ENCODE measurements at regions not wholly inside any gene's neighbourhood (a gene's known extent, or its start where the extent isn't known, plus 50 kb on each side); places are given as distances from the start of the nearest gene placed in this dataset.
A peak's percentile ranks its signal among the peaks of the same experiment; 100 is the strongest.

DNA sequence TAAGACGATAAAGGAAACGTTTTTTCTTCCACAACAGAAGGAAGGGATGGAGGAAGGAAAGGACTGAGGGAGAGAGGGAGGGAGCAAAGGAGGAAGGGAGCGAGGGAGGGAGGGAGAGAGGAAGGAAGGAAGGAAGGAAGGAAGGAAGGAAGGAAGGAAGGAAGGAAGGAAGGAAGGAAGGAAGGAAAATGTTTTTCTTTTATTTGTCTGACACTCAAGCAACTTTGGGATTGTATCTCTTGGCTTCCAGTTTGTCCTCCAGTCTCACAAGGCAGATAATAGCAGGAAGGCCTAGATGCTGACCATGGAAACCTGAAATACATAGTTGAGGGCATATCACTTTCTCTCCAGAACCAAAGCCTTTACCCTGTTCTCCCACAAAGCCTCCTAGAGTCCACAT is 226.7 kb downstream of the ZNF674 start:
- no peak for DNase-seq (ENCODE audit: low read depth in 6 of 9, low spot score in 9 of 9)
- 94% methylated on average over 3 of the region's 3 CpGs for WGBS
- H3K27me3 ChIP-seq (ENCODE audit: control insufficient read depth in 2 of 2, insufficient read depth in 1 of 2, low read length in 1 of 2) = no peaks in the 10 kb centered on the region
- no peak overlapping the region for H3K27ac ChIP-seq (ENCODE audit: low read depth in 1 of 2, low read length in 1 of 2)
- H3K9me3 ChIP-seq (ENCODE audit: control insufficient read depth in 2 of 2, insufficient read depth in 1 of 2, low read length in 1 of 2) = no peaks in the 10 kb centered on the region
- peaks cover 0 to 11% of the 10 kb centered on the region in 2 donors for H3K4me1 ChIP-seq (ENCODE audit: control insufficient read depth in 2 of 2, insufficient read depth in 2 of 2, low read length in 2 of 2)
- H3K4me3 ChIP-seq (ENCODE audit: low read length in 2 of 2) = no peak overlapping the region
- no peaks in the 10 kb centered on the region for H3K36me3 ChIP-seq (ENCODE audit: control insufficient read depth in 2 of 2, insufficient read depth in 2 of 2, low read length in 1 of 2)

GRCh38 chrX:46317163-46317562 is 228.1 kb downstream of the ZNF674 start:
- H3K36me3 ChIP-seq (ENCODE audit: control insufficient read depth in 2 of 2, insufficient read depth in 2 of 2, low read length in 1 of 2) = no peaks in the 10 kb centered on the region
- no peak overlapping the region for H3K4me3 ChIP-seq (ENCODE audit: low read length in 2 of 2)
- DNase-seq (ENCODE audit: low read depth in 6 of 9, low spot score in 9 of 9) = no peak
- no peaks in the 10 kb centered on the region for H3K9me3 ChIP-seq (ENCODE audit: control insufficient read depth in 2 of 2, insufficient read depth in 1 of 2, low read length in 1 of 2)
- no peaks in the 10 kb centered on the region for H3K27me3 ChIP-seq (ENCODE audit: control insufficient read depth in 2 of 2, insufficient read depth in 1 of 2, low read length in 1 of 2)
- H3K27ac ChIP-seq (ENCODE audit: low read depth in 1 of 2, low read length in 1 of 2) = no peak overlapping the region
- peaks cover 0 to 11% of the 10 kb centered on the region in 2 donors for H3K4me1 ChIP-seq (ENCODE audit: control insufficient read depth in 2 of 2, insufficient read depth in 2 of 2, low read length in 2 of 2)
- WGBS = 86% methylated on average over 1 of the region's 1 CpG

DNA sequence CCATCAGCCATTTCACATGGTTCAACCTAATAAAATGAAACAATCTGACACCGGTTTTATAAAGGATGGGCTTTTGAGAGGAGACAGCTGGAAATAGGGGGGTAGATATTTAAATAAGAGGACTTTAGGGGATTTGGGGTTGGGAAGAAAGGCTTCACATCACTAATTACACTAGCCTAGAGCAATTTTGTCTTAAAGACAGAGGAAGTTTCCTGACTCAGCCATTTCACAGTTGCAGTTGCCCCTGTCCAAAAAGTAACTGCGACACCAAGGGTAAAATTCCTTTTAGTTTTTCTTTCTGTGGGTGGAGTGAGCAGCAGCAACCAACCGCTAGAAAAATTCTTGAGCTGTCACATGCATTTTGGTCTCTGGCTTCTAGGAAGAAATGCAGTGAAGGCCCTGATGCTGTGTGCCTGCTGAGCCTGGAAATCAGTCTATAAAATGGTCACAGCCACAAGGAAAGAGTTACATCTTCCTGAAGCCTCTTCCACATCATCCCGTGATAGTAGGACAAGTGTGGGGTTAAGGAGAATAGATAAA is 233.6 kb downstream of the ZNF674 start:
- no peaks in the 10 kb centered on the region for H3K36me3 ChIP-seq (ENCODE audit: control insufficient read depth in 2 of 2, insufficient read depth in 2 of 2, low read length in 1 of 2)
- H3K27ac ChIP-seq (ENCODE audit: low read depth in 1 of 2, low read length in 1 of 2) = no peak overlapping the region
- H3K9me3 ChIP-seq (ENCODE audit: control insufficient read depth in 2 of 2, insufficient read depth in 1 of 2, low read length in 1 of 2) = peaks cover 0 to 3% of the 10 kb centered on the region in 2 donors
- H3K27me3 ChIP-seq (ENCODE audit: control insufficient read depth in 2 of 2, insufficient read depth in 1 of 2, low read length in 1 of 2) = no peaks in the 10 kb centered on the region
- H3K4me3 ChIP-seq (ENCODE audit: low read length in 2 of 2) = no peak overlapping the region
- WGBS = 68% methylated on average over 4 of the region's 4 CpGs
- peaks cover 0 to 14% of the 10 kb centered on the region in 2 donors for H3K4me1 ChIP-seq (ENCODE audit: control insufficient read depth in 2 of 2, insufficient read depth in 2 of 2, low read length in 2 of 2)
- no peak for DNase-seq (ENCODE audit: low read depth in 6 of 9, low spot score in 9 of 9)

- WGBS = 82% methylated on average over 4 of the region's 4 CpGs
- Histone ChIP-seq H3K9me3 (ENCODE audit: control insufficient read depth in 2 of 2, insufficient read depth in 1 of 2, low read length in 1 of 2) (peaks cover 0 to 3% of the 10 kb centered on the region in 2 donors), H3K27ac (ENCODE audit: low read depth in 1 of 2, low read length in 1 of 2) (no peak overlapping the region), H3K27me3 (ENCODE audit: control insufficient read depth in 2 of 2, insufficient read depth in 1 of 2, low read length in 1 of 2) (no peaks in the 10 kb centered on the region), H3K4me1 (ENCODE audit: control insufficient read depth in 2 of 2, insufficient read depth in 2 of 2, low read length in 2 of 2) (peaks cover 0 to 14% of the 10 kb centered on the region in 2 donors), H3K36me3 (ENCODE audit: control insufficient read depth in 2 of 2, insufficient read depth in 2 of 2, low read length in 1 of 2) (no peaks in the 10 kb centered on the region), H3K4me3 (ENCODE audit: low read length in 2 of 2) (no peak overlapping the region)
- DNase-seq (ENCODE audit: low read depth in 6 of 9, low spot score in 9 of 9) = no peak
Measured at GRCh38 chrX:46310815-46311497, 234.3 kb downstream of the ZNF674 start.

DNA sequence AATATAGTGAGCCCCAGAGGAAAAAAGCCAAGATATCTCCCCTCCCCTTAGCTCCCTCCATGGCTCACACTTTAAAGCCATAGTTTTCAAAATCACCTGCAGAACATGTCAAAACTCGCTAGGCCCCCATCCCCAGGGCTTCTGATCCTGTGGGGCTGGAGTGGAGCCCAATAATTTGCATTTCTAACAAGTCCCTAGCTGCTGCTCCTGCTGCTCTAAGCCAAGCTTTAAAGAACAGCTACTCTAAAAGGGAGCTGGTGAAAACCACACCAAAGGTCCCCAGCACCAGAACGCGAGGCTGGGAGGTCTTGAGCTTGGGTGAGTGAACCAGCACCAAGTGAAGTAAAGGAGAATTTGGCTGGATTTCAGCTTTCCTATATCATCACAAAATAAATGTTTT is 237.1 kb downstream of the ZNF674 start:
- peak in 4 of 9 donors; percentile 1 to 59 (median 12) for DNase-seq (ENCODE audit: low read depth in 6 of 9, low spot score in 9 of 9)
- Histone ChIP-seq H3K36me3 (ENCODE audit: control insufficient read depth in 2 of 2, insufficient read depth in 2 of 2, low read length in 1 of 2) (no peaks in the 10 kb centered on the region), H3K9me3 (ENCODE audit: control insufficient read depth in 2 of 2, insufficient read depth in 1 of 2, low read length in 1 of 2) (peaks cover 0 to 3% of the 10 kb centered on the region in 2 donors), H3K4me3 (ENCODE audit: low read length in 2 of 2) (no peak overlapping the region), H3K4me1 (ENCODE audit: control insufficient read depth in 2 of 2, insufficient read depth in 2 of 2, low read length in 2 of 2) (peaks cover 0 to 14% of the 10 kb centered on the region in 2 donors), H3K27ac (ENCODE audit: low read depth in 1 of 2, low read length in 1 of 2) (no peak overlapping the region), H3K27me3 (ENCODE audit: control insufficient read depth in 2 of 2, insufficient read depth in 1 of 2, low read length in 1 of 2) (no peaks in the 10 kb centered on the region)
- WGBS = under 1% methylated on average over 3 of the region's 3 CpGs

DNA sequence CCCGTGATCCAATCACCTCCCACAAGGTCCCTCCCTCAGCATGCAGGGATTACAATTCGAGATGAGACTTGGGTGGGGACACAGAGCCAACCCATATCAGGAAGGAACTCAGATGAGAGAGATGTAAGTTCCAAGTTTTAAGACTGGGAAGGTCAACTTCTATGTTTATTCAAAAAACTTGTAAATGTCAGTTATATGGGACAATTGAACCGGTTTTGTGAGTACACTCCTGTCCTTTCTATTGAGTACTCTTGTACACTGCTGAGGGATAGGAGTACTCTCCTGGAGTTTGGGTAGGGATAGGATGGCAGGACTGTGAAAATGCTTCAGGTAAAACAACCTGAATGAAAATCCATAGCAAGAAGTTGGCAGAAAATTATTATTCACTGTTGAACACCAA is 239.1 kb downstream of the ZNF674 start:
- Histone ChIP-seq H3K9me3 (ENCODE audit: control insufficient read depth in 2 of 2, insufficient read depth in 1 of 2, low read length in 1 of 2) (peaks cover 0 to 3% of the 10 kb centered on the region in 2 donors), H3K27ac (ENCODE audit: low read depth in 1 of 2, low read length in 1 of 2) (no peak overlapping the region), H3K4me3 (ENCODE audit: low read length in 2 of 2) (no peak overlapping the region), H3K36me3 (ENCODE audit: control insufficient read depth in 2 of 2, insufficient read depth in 2 of 2, low read length in 1 of 2) (no peaks in the 10 kb centered on the region), H3K4me1 (ENCODE audit: control insufficient read depth in 2 of 2, insufficient read depth in 2 of 2, low read length in 2 of 2) (peaks cover 0 to 8% of the 10 kb centered on the region in 2 donors), H3K27me3 (ENCODE audit: control insufficient read depth in 2 of 2, insufficient read depth in 1 of 2, low read length in 1 of 2) (no peaks in the 10 kb centered on the region)
- WGBS = 98% methylated on average over 3 of the region's 3 CpGs
- no peak for DNase-seq (ENCODE audit: low read depth in 6 of 9, low spot score in 9 of 9)

DNA sequence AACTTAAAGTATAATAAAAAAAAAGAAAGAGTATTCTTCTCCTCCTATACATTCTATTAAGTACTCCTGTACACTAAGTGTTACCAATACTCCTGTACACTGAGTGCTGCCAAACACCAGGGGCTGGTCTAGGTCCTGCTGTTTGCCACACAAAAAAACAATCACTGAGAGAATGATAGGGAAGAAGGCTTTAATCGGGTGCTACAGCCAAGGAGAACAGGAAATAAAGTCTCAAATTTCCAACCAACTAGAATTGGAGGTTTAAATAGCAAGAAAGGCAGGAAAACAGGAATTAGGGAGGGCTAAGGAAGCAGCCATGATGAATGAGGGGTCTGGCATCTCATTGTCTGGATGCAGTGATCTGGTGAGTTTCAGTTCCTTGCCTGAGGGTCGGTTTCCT is 239.8 kb downstream of the ZNF674 start:
- DNase-seq (ENCODE audit: low read depth in 6 of 9, low spot score in 9 of 9) = no peak
- no peak overlapping the region for H3K4me3 ChIP-seq (ENCODE audit: low read length in 2 of 2)
- 92% methylated on average over 2 of the region's 2 CpGs for WGBS

GRCh38 chrX:46301903-46302302 is 243.3 kb downstream of the ZNF674 start:
- no peak for DNase-seq (ENCODE audit: low read depth in 6 of 9, low spot score in 9 of 9)
- 99% methylated on average over 2 of the region's 2 CpGs for WGBS
- Histone ChIP-seq H3K4me3 (ENCODE audit: low read length in 2 of 2) (no peak overlapping the region), H3K27ac (ENCODE audit: low read depth in 1 of 2, low read length in 1 of 2) (no peak overlapping the region), H3K4me1 (ENCODE audit: control insufficient read depth in 2 of 2, insufficient read depth in 2 of 2, low read length in 2 of 2) (no peaks in the 10 kb centered on the region), H3K9me3 (ENCODE audit: control insufficient read depth in 2 of 2, insufficient read depth in 1 of 2, low read length in 1 of 2) (no peaks in the 10 kb centered on the region), H3K27me3 (ENCODE audit: control insufficient read depth in 2 of 2, insufficient read depth in 1 of 2, low read length in 1 of 2) (no peaks in the 10 kb centered on the region), H3K36me3 (ENCODE audit: control insufficient read depth in 2 of 2, insufficient read depth in 2 of 2, low read length in 1 of 2) (no peaks in the 10 kb centered on the region)

More for the DNA sequence above, 239.8 kb downstream of the ZNF674 start:
- Histone ChIP-seq H3K4me1 (ENCODE audit: control insufficient read depth in 2 of 2, insufficient read depth in 2 of 2, low read length in 2 of 2) (peaks cover 0 to 7% of the 10 kb centered on the region in 2 donors), H3K9me3 (ENCODE audit: control insufficient read depth in 2 of 2, insufficient read depth in 1 of 2, low read length in 1 of 2) (peaks cover 0 to 3% of the 10 kb centered on the region in 2 donors), H3K36me3 (ENCODE audit: control insufficient read depth in 2 of 2, insufficient read depth in 2 of 2, low read length in 1 of 2) (no peaks in the 10 kb centered on the region), H3K27me3 (ENCODE audit: control insufficient read depth in 2 of 2, insufficient read depth in 1 of 2, low read length in 1 of 2) (no peaks in the 10 kb centered on the region), H3K27ac (ENCODE audit: low read depth in 1 of 2, low read length in 1 of 2) (no peak overlapping the region)

GRCh38 chrX:46298821-46299220 is 246.4 kb downstream of the ZNF674 start:
- no peak overlapping the region for H3K4me3 ChIP-seq (ENCODE audit: low read length in 2 of 2)
- H3K27ac ChIP-seq (ENCODE audit: low read depth in 1 of 2, low read length in 1 of 2) = no peak overlapping the region
- WGBS = 97% methylated on average over 2 of the region's 2 CpGs
- no peaks in the 10 kb centered on the region for H3K27me3 ChIP-seq (ENCODE audit: control insufficient read depth in 2 of 2, insufficient read depth in 1 of 2, low read length in 1 of 2)
- no peaks in the 10 kb centered on the region for H3K9me3 ChIP-seq (ENCODE audit: control insufficient read depth in 2 of 2, insufficient read depth in 1 of 2, low read length in 1 of 2)
- H3K36me3 ChIP-seq (ENCODE audit: control insufficient read depth in 2 of 2, insufficient read depth in 2 of 2, low read length in 1 of 2) = no peaks in the 10 kb centered on the region
- DNase-seq (ENCODE audit: low read depth in 6 of 9, low spot score in 9 of 9) = no peak
- no peaks in the 10 kb centered on the region for H3K4me1 ChIP-seq (ENCODE audit: control insufficient read depth in 2 of 2, insufficient read depth in 2 of 2, low read length in 2 of 2)

Measured in thymus (tissue), 11 donors.